Stimulated activated CD4-positive, alpha-beta T cell treated with anti-CD3 and anti-CD28 coated beads, Interleukin-12 subunit alpha, Interleukin-12 subunit beta, amount 100 ng/mL, for 4 hours (primary cell): ENCODE measurements at regions not wholly inside any gene's neighbourhood (a gene's known extent, or its start where the extent isn't known, plus 50 kb on each side); places are given as distances from the start of the nearest gene placed in this dataset.

ENCODE experiments used
- DNase-seq: peaks from one replicate; pipeline ENCODE4 v3.0.0-alpha.2; 2020

- no peak for DNase-seq
These were observed 117.6 kb upstream of the NFE2L3 start for GRCh38 chr7:26034391-26034790.

DNA sequence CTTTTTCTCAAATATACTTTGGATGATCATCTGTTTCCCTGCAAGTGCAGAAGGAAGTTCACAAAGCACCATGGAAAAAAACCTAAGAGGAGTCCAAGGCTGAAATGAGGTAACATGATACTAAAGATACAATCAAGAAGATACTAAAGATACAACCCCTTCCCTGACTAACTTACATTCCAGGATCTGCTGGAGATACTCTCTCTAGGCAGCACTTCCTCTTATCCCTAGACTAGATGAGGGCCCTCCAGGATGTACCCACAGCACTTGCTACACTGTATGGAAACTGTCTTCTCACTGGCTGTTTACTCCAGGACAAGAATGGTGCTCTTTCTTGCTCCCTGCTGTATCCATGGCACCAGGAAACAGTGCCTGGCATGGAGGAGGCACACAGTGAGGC is 116.4 kb upstream of the NFE2L3 start:
- DNase-seq, result no peak

DNA sequence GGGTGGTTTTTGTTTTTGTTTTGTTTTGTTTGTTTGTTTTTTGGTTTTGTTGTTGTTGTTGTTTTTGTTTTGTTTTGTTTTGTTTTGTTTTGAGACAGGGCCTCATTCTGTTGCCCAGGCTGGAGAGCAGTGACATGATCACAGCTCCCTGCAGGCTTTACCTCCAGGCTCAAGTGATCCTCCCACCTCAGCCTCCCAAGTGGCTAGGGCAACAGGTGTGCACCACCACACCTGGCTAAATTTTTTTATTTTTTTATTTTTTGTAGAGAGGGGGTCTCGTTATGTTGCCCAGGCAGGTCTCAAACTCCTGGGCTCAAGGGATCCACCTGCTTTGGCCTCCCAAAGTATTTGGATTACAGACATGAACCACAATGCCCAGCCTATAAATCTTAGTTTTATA is 115.9 kb upstream of the NFE2L3 start:
- DNase-seq, result no peak

DNA sequence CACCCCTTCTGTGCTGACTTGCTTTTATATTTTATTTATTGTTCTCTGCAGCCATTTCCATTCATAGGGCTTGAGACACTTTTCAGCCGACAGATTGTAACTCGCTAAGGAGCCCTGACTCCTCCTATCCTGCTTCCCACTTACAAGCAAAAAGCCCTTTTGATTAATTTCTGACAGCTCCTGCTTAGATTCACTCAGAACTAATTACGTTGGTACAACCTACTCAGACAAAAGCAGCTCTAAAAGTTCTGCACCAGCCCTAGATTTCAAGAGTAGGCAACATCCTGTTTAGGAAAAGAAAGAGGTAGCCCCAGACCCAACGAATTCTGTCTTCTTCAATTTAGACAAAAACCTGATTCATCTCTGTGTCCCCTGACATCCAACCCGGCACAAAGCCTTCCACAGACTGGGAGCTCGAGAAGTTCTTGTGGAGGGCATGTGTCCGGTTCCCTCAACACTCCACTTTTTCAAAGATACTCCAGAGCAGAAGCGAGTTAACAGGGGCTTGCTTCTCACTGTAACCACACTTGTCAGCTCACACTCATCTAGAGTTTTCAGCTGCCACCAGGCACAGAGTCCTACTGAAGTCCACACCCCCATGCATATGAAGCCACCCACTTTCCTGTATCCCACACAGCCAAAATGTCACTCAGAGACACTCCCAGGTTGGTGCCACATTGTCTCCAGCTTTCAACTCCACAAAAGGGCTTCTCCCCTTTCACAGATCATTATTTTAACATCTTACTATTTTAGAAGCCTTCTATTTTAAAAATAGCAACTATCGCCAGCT is 113.6 kb upstream of the NFE2L3 start:
- DNase-seq, result no peak

- no peak for DNase-seq
These were observed 111.9 kb upstream of the NFE2L3 start for GRCh38 chr7:26040085-26040484.

DNA sequence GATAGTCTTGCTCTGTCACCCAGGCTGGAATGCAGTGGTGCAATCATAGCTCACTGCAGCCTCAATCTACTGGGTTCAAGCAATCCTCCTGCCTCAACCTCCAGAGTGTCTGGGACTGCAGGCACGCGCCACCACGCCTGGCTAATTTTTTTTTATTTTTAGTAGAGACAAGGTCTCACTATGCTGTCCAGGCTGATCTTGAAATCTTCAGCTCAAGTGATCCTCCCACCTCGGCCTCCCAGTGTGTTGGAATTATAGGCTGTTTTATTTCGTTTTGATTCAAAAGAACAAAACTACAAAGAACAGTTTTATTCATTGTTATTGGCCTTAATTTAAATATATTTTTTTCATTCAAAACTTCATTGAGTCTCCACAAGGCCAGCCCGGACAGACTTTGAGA is 109.8 kb upstream of the NFE2L3 start:
- no peak for DNase-seq

DNA sequence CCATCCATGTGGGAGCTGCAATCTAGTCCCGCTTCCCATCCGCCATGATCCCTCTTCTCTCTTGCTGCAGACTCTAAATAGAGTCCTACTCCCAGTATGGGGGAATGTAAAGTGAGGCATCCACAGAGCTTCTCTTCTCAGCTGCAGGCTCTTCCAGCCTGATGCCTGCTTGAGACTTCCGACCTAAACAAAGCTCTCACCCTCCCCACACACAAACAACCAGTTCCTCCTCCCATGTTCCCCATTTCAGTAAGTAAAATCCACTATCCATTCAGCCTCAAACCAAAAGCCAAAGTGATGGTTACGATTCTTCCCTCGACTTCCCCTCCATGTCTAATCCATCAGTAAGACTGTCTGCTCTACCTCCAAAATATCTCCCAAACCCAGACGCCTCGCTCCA is 108.2 kb upstream of the NFE2L3 start:
- no peak for DNase-seq

- DNase-seq, result no peak
These were observed 107.7 kb upstream of the NFE2L3 start for GRCh38 chr7:26044320-26044719.

- DNase-seq, result no peak
These were observed 105.8 kb upstream of the NFE2L3 start for GRCh38 chr7:26046150-26046549.

DNA sequence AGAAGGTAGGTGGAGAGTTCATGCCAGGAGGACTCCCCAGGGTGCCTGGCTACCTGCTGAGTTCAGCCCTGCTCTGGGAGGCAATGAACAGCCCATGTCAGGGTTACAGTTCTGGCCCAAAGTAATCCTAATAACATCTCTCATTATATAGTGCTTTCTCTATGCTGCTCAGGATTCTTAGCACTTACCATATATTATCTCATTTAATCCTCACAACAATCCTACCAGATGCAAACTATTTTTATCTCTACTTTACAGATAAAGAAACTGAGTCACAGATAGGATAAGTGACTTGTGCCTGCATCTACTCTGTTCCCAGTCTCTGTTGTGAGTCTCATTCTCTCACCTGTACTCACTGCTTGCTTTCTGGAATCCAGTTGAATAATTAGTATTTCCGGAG is 105.1 kb upstream of the NFE2L3 start:
- no peak for DNase-seq

DNA sequence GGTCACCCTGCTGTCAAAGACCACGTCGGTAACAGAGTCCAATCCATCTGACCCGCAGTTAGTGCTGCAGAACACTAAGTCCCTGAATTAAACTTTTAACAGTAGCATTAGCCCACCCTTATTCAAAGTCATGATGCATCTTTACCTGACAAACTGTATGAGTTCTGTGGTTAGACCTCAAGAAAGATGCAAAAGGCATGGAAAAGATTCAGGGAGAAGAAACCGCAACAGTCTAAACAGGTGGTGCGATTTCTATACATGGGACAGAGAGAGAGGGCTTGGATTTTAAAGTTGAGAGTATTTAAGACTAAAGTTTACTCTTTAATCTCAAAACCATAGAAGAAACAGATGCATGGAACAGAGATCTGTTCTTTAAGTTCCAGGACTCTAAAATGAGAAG is 103.3 kb upstream of the NFE2L3 start:
- DNase-seq, result no peak

GRCh38 chr7:26049081-26049480 is 102.9 kb upstream of the NFE2L3 start:
- no peak for DNase-seq

GRCh38 chr7:26051021-26051420 is 101.0 kb upstream of the NFE2L3 start:
- no peak for DNase-seq

GRCh38 chr7:26052706-26053105 is 99.3 kb upstream of the NFE2L3 start:
- no peak for DNase-seq

DNA sequence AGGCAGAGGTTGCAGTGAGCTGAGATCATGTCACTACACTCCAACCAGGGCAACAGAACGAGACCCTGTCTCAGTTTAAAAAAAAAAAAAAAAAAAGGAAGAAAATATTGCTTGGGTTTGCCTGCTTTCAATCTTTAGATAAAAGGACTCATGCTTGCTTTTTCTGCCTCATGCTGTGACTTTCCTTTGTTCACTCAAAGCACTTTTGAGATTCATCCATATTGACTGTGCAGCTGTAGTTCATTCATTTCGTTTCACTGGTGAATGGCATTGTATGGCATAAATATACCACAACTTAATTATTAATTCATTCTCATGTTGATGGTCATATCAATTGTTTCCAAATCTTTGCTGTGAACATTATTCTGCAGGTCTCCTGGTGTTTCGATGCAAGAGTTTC is 97.6 kb upstream of the NFE2L3 start:
- DNase-seq, result no peak

GRCh38 chr7:26055241-26055640 is 96.8 kb upstream of the NFE2L3 start:
- DNase-seq, result no peak

- DNase-seq, result no peak
These were observed 91.0 kb upstream of the NFE2L3 start for GRCh38 chr7:26060733-26061677.

GRCh38 chr7:26061678-26062603 is 90.1 kb upstream of the NFE2L3 start:
- DNase-seq, result peak; percentile 66

- DNase-seq, result no peak
These were observed 86.3 kb upstream of the NFE2L3 start for GRCh38 chr7:26065652-26066051.

DNA sequence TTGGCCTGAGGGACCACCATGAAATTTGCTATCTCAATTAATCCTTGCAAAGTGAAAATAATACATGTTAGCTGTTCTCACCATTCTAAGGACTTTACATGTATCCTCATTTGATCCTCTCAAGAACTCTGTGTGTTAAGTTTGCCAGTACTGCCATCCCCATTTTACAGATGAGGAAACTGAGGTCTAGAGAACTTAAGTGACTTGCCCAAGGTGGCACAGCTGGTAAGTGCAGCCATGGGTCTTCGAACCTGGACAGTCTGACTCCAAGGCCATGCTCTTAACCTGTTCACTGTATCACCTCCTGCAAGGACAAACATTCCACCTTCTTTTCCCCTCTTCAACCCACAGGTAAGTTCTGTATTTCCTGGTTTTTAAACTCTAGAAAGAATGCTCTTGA is 85.3 kb upstream of the NFE2L3 start:
- no peak for DNase-seq

DNA sequence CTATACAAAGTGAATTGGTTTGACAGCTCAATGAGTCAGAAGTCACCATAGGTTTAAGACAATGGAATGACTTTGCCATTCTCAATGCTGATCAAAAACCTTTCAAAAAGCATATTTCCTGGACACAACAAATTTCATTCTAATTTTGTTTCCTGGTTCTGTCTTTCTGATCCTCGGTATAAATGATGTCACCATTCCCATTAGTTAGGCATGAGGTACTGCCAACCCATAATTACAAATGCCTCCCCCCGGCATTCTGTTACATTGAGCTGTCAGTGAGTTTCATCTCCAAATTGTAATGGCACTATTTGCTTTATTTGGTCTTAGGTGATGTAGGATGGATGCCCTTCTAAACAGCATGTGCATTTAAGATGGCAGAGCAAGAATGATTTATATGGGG is 81.7 kb upstream of the NFE2L3 start:
- no peak for DNase-seq

- no peak for DNase-seq
These were observed 80.2 kb upstream of the NFE2L3 start for GRCh38 chr7:26071622-26072456.
